Body of pancreas (tissue), 4 donors: ENCODE measurements at regions not wholly inside any gene's neighbourhood (a gene's known extent, or its start where the extent isn't known, plus 50 kb on each side); places are given as distances from the start of the nearest gene placed in this dataset.

ENCODE experiments used
- ATAC-seq: fragments of 150-250 bp; one replicate; pipeline ENCODE4 v1.9.1; 2016
- DNase-seq, 4 donors: peaks; one replicate each; pipeline ENCODE4 v3.0.0-alpha.2; 2019
- H3K27ac ChIP-seq, 4 donors: fragments of 200-600 bp; sonication (generic); 1 replicate in 3 of 4; 2 replicates in 1 of 4; pipeline versions ENCODE4 v1.5.1 to v1.6.1; 2016 to 2019; ENCODE audit warnings: mild to moderate bottlenecking in 1 of 4, mixed read lengths in 1 of 4, moderate library complexity in 1 of 4
- H3K27me3 ChIP-seq, 2 donors: fragments of 200-600 bp; sonication (generic); one replicate each; pipeline ENCODE4 v1.6.0; 2016; ENCODE audit warnings: mild to moderate bottlenecking in 1 of 2
- H3K36me3 ChIP-seq, 2 donors: fragments of 200-600 bp; sonication (generic); replicated peaks in 1 of 2; 2 replicates each; pipeline ENCODE4 v1.5.1; 2016; ENCODE audit warnings: low read depth in 2 of 2; ENCODE audit not compliant: insufficient read depth in 1 of 2
- H3K4me1 ChIP-seq: fragments of 200-600 bp; sonication (generic); one replicate; pipeline ENCODE4 v1.6.0; 2016
- H3K4me3 ChIP-seq, 2 donors: fragments of 200-600 bp; sonication (generic); 1 replicate in 1 of 2; 2 replicates in 1 of 2; pipeline ENCODE4 v1.5.1; 2016 to 2019
- H3K9me3 ChIP-seq, 3 donors: fragments of 200-600 bp; sonication (generic); 1 replicate in 2 of 3; 2 replicates in 1 of 3; pipeline ENCODE4 v1.5.1; 2016
- POLR2A ChIP-seq, 3 donors: fragments of 450-650 bp; IDR thresholded peaks; one replicate each; pipeline ENCODE4 v1.6.1; 2016; ENCODE audit warnings: antibody characterized with exemption in 3 of 3, mild to moderate bottlenecking in 2 of 3
- WGBS, 2 donors: methylation state at CpG; one replicate each; pipeline ENCODE4 v1.1.5; 2017; 5-methylcytosine and 5-hydroxymethylcytosine counted together
- intact Hi-C: fragments of 100-400 bp; cut with DNase I; formaldehyde crosslinking; loops from one replicate; pipeline ENCODE4 v1.15.1; 2023
- TF ChIP-seq, protein P1 (sequence below), 7 experiments: fragments of 450-650 bp in 4 of 7; fragments of 200-600 bp in 3 of 7; sonication (generic) in 3 of 7; IDR thresholded peaks; one replicate each; pipeline ENCODE4 v1.5.1; 2016 to 2019; ENCODE audit warnings: antibody characterized with exemption in 7 of 7

DNA sequence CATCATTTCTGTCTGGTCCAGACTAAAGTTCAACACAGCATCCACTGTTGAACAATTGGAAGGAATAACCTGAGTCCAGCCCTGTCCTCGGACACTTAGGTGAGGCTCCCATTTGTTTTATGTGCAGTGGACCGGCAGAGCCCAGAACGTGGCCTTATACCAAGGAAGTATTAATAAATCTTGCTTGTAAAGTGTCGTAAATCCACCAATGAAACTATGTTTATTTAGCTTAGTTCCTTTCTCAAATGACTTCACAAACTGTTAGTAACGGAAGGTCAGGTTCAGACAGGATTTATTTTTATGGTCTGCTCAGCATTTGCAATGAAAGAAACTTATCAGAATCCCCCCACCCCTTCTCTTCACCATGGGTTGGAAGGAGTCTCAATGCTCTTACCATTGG lies 149.5 kb downstream of the PCSK1 start:
- no peak for DNase-seq
- 81 to 84% methylated on average over 5 of the region's 5 CpGs for WGBS, 2 donors
- TF ChIP-seq POLR2A (IDR thresholded peaks at IDR 0.05) = no peak
- TF ChIP-seq, protein P1, sequence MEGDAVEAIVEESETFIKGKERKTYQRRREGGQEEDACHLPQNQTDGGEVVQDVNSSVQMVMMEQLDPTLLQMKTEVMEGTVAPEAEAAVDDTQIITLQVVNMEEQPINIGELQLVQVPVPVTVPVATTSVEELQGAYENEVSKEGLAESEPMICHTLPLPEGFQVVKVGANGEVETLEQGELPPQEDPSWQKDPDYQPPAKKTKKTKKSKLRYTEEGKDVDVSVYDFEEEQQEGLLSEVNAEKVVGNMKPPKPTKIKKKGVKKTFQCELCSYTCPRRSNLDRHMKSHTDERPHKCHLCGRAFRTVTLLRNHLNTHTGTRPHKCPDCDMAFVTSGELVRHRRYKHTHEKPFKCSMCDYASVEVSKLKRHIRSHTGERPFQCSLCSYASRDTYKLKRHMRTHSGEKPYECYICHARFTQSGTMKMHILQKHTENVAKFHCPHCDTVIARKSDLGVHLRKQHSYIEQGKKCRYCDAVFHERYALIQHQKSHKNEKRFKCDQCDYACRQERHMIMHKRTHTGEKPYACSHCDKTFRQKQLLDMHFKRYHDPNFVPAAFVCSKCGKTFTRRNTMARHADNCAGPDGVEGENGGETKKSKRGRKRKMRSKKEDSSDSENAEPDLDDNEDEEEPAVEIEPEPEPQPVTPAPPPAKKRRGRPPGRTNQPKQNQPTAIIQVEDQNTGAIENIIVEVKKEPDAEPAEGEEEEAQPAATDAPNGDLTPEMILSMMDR (IDR thresholded peaks at IDR 0.05) = no peak
- Histone ChIP-seq H3K9me3 (no peaks in the 10 kb centered on the region), H3K4me1 (no peaks in the 10 kb centered on the region), H3K36me3 (no peaks in the 10 kb centered on the region), H3K4me3 (no peak overlapping the region), H3K27me3 (no peaks in the 10 kb centered on the region), H3K27ac (no peak overlapping the region)
- no peak for ATAC-seq
- intact Hi-C loops = no loop called here

DNA sequence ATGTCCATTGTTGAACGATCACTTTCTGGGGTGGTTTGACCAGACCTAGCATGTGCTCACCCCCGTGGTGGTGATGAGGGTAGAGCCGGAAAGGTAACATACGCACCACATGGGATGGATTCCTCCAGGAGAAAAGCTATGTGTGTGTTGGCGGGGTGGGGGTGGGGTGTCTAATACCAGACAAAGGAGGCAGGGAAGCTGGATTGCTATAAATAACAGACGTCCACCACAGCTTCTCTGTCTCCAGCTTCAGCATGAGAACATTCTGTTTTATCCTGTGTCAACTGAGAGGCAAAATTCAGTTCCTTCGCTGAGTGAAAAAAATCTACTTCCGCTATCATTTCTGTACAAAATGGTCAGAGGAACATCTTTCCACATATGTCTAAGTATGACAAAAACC lies 151.0 kb downstream of the PCSK1 start:
- Histone ChIP-seq H3K36me3 (no peaks in the 10 kb centered on the region), H3K9me3 (no peaks in the 10 kb centered on the region), H3K27me3 (no peaks in the 10 kb centered on the region), H3K4me3 (no peak overlapping the region), H3K4me1 (no peaks in the 10 kb centered on the region), H3K27ac (no peak overlapping the region)
- intact Hi-C loops = no loop called here
- no peak for ATAC-seq
- 91% methylated on average over 8 of the region's 8 CpGs for WGBS, 2 donors
- no peak for TF ChIP-seq POLR2A (IDR thresholded peaks at IDR 0.05)
- no peak for DNase-seq

DNA sequence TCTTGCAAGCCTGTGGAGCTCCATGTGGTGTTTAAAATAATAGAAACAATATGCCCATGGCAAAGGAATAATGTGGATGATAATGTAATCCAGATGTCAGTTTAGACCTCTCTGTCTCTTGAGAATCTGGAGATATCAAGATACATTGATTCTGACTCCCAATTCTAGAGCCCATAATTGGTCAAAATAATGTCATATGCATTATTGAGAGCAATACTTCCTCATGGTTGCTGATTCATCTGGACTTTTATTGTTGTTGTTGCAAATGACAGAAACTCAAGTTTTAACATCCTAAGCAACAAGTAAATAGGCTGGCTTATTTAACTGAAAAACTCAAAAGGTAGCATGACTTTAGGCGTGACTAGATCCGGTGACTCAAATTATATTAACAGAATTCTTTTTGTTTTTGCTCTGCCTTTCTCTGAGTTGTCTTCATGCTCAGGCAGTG lies 152.1 kb downstream of the PCSK1 start:
- intact Hi-C loops = no loop called here
- DNase-seq = no peak
- H3K27me3 ChIP-seq = no peaks in the 10 kb centered on the region
- no peak for ATAC-seq
- no peak for TF ChIP-seq POLR2A (IDR thresholded peaks at IDR 0.05)
- TF ChIP-seq, protein P1 (IDR thresholded peaks at IDR 0.05) = no peak
- H3K36me3 ChIP-seq = no peaks in the 10 kb centered on the region
- no peaks in the 10 kb centered on the region for H3K4me1 ChIP-seq
- no peak overlapping the region for H3K27ac ChIP-seq
- 74 to 92% methylated on average over 2 of the region's 2 CpGs for WGBS, 2 donors
- no peak overlapping the region for H3K4me3 ChIP-seq
- H3K9me3 ChIP-seq = no peaks in the 10 kb centered on the region

DNA sequence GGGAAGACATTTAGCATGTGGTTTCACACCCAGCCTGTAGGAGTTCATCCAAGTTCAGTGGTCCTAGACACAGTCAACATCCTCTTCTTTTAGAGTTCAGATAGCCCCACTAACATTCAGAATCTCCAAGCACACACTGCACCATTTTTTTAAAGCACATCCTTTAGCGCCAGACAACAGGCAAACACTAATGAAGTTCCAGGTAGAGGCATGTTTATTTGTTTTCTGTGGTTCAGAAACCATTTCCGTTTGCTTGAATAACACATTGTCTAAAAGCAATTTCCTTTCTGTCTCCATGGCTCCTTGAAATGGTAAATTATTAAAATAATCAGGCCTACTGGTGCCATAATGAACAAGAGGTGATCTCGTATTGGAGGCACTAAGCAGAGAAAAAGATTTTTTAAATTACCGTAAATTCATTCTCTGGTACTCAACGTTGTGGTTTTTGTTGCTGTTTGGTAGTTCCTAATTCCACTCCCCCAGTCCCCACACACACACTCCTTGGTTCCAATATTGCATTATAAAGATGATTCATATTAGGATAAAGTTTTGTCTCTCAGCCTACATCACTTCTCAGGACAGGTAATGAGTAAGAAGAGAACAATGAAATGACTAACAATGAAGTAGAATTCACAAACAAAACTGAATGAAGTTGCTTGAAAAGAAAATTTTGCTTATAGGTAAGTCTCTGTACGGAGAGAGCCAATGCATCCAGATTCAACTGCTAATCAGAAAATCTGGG lies 153.1 kb downstream of the PCSK1 start:
- 85 to 91% methylated on average over 6 of the region's 6 CpGs for WGBS, 2 donors
- H3K27me3 ChIP-seq = no peaks in the 10 kb centered on the region
- DNase-seq = no peak
- no peaks in the 10 kb centered on the region for H3K9me3 ChIP-seq
- H3K27ac ChIP-seq = no peak overlapping the region
- no peak for ATAC-seq
- no peaks in the 10 kb centered on the region for H3K4me1 ChIP-seq
- TF ChIP-seq, protein P1 (IDR thresholded peaks at IDR 0.05) = no peak
- TF ChIP-seq POLR2A (IDR thresholded peaks at IDR 0.05) = no peak
- H3K4me3 ChIP-seq = no peak overlapping the region
- no peaks in the 10 kb centered on the region for H3K36me3 ChIP-seq
- intact Hi-C loops = no loop called here

DNA sequence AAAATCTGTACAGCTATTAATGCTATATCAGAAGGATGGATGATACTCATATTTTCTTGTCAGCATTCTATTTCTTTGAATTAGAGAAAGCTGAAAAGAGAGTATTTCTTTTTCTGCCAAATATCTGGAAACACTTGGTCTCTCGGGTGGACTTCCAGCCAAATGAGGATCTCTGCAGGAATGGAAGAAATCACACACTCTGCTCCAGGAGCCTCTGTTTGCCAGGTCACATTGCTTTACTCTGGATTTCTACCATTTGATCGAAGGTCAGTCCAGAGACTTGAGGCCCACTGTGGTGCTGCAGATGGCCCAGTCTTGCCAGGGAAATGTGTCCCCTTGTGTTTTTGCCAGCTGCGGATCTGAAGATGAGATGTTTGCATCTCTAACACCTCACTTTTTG lies 154.1 kb downstream of the PCSK1 start:
- DNase-seq (no peak), ATAC-seq (no peak)
- no peaks in the 10 kb centered on the region for H3K36me3 ChIP-seq
- WGBS, 2 donors = 92 to 94% methylated on average over 3 of the region's 3 CpGs
- H3K27me3 ChIP-seq = no peaks in the 10 kb centered on the region
- no peak overlapping the region for H3K4me3 ChIP-seq
- no peak overlapping the region for H3K27ac ChIP-seq
- TF ChIP-seq, protein P1 (IDR thresholded peaks at IDR 0.05) = no peak
- TF ChIP-seq POLR2A (IDR thresholded peaks at IDR 0.05) = no peak
- intact Hi-C loops = no loop called here
- H3K4me1 ChIP-seq = no peaks in the 10 kb centered on the region
- no peaks in the 10 kb centered on the region for H3K9me3 ChIP-seq
